GM19452 (cell line): ENCODE measurements at regions not wholly inside any gene's neighbourhood (a gene's known extent, or its start where the extent isn't known, plus 50 kb on each side); places are given as distances from the start of the nearest gene placed in this dataset.
"Not testable (repeated sequence)": the region's sequence is repeated elsewhere in the genome, so short reads cannot be mapped to it uniquely, and the experiment has no call there.

Experiments used
- ATAC-seq: cut with Tn5 transposase; IDR thresholded peaks from one replicate; pipeline ENCODE4 v1.9.1; 2021; ENCODE audit not compliant: unreplicated experiment

- no peak for ATAC-seq
These were observed 87.2 kb upstream of the NCOR2 start for GRCh38 chr12:124654666-124655047.

GRCh38 chr12:124653169-124653931 is 85.9 kb upstream of the NCOR2 start:
- no peak for ATAC-seq

GRCh38 chr12:124652661-124653060 is 85.2 kb upstream of the NCOR2 start:
- ATAC-seq: no peak

- ATAC-seq: no peak
These were observed 84.3 kb upstream of the NCOR2 start for GRCh38 chr12:124651516-124652273.

GRCh38 chr12:124650912-124651311 is 83.5 kb upstream of the NCOR2 start:
- ATAC-seq: no peak

GRCh38 chr12:124648710-124649384 is 81.4 kb upstream of the NCOR2 start:
- no peak for ATAC-seq

- ATAC-seq: no peak
These were observed 79.9 kb upstream of the NCOR2 start for GRCh38 chr12:124647316-124647715.

GRCh38 chr12:124646385-124647230 is 79.2 kb upstream of the NCOR2 start:
- no peak for ATAC-seq

- no peak for ATAC-seq
These were observed 78.3 kb upstream of the NCOR2 start for GRCh38 chr12:124645530-124646244.

- not testable (repeated sequence) for ATAC-seq
These were observed 76.4 kb upstream of the NCOR2 start for GRCh38 chr12:124643768-124644167.

GRCh38 chr12:124642105-124642504 is 74.7 kb upstream of the NCOR2 start:
- ATAC-seq: no peak

GRCh38 chr12:124641591-124641990 is 74.2 kb upstream of the NCOR2 start:
- no peak for ATAC-seq

GRCh38 chr12:124640056-124640455 is 72.6 kb upstream of the NCOR2 start:
- ATAC-seq: no peak

GRCh38 chr12:124639122-124639806 is 71.9 kb upstream of the NCOR2 start:
- no peak for ATAC-seq

- ATAC-seq: no peak
These were observed 70.2 kb upstream of the NCOR2 start for GRCh38 chr12:124637581-124637981.

- no peak for ATAC-seq
These were observed 69.8 kb upstream of the NCOR2 start for GRCh38 chr12:124637163-124637562.

- no peak for ATAC-seq
These were observed 68.9 kb upstream of the NCOR2 start for GRCh38 chr12:124636138-124636978.

GRCh38 chr12:124635316-124635715 is 67.9 kb upstream of the NCOR2 start:
- no peak for ATAC-seq
